Breast epithelium (tissue), 3 donors: ENCODE measurements at regions not wholly inside any gene's neighbourhood (a gene's known extent, or its start where the extent isn't known, plus 50 kb on each side); places are given as distances from the start of the nearest gene placed in this dataset.

ENCODE experiments used
- CTCF ChIP-seq, 3 donors: fragments of 450-650 bp; IDR thresholded peaks; one replicate each; pipeline ENCODE4 v1.5.1; 2016 to 2017; ENCODE audit warnings: antibody characterized with exemption in 3 of 3, mild to moderate bottlenecking in 3 of 3, moderate library complexity in 3 of 3
- POLR2A ChIP-seq: fragments of 450-650 bp; IDR thresholded peaks from one replicate; pipeline ENCODE4 v1.6.1; 2016; ENCODE audit warnings: antibody characterized with exemption, mild to moderate bottlenecking, moderate library complexity

- TF ChIP-seq POLR2A (no peak), CTCF (IDR thresholded peaks at IDR 0.05) (no peak)
Observed at GRCh38 chr4:124092101-124092500, 620.4 kb downstream of the ANKRD50 start.
